GM19467 (cell line): ENCODE measurements at regions not wholly inside any gene's neighbourhood (a gene's known extent, or its start where the extent isn't known, plus 50 kb on each side); places are given as distances from the start of the nearest gene placed in this dataset.
"Not testable (repeated sequence)": the region's sequence is repeated elsewhere in the genome, so short reads cannot be mapped to it uniquely, and the experiment has no call there.

ENCODE experiments used
- ATAC-seq: cut with Tn5 transposase; IDR thresholded peaks from one replicate; pipeline ENCODE4 v1.9.1; 2021; ENCODE audit warnings: mild to moderate bottlenecking, moderate library complexity; ENCODE audit not compliant: unreplicated experiment

GRCh38 chr1:67482733-67483482 is 52.7 kb upstream of the SERBP1 start:
- no peak for ATAC-seq

DNA sequence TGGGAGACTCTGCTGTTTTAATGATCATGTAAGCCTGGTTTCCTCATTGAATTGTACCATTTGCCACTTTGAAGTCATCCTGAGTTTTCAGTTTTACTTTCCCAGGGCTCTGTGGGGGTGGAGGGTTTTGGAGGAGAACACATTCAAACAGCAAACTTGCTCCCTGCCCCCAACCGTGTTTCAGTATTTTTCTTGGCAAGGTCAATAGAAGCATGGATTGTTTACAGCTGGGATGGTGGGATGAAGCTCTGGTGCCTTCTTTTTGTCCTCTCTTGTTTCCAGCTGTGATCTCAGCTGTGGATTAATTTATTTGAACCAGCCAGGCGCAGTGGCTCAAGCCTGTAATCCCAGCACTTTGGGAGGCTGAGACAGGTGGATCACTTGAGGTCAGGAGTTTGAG is 54.3 kb upstream of the SERBP1 start:
- no peak for ATAC-seq

GRCh38 chr1:67485046-67485811 is 55.0 kb upstream of the SERBP1 start:
- no peak for ATAC-seq

- no peak for ATAC-seq
Observed at GRCh38 chr1:67489643-67490042, 59.4 kb upstream of the SERBP1 start.

- no peak for ATAC-seq
Observed at GRCh38 chr1:67491280-67491679, 61.1 kb upstream of the SERBP1 start.

DNA sequence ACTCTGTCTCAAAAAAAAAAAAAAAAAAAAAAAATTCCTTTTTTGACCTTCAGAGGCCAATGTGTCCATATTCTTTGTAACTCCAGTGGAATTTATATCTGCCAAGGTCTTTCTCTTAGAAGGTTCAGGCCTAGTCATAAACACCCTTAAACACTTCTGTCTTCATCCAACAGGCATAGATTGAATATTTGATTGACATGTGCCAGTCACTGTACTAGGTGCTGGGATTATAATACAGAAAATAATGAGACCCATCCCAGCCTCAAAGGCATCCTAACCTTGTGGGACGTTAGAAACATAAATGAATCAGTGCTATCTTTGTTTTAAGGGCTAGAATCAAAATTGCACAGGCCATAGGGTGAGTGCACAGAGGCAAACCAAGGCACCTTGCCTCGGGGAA is 62.9 kb upstream of the SERBP1 start:
- no peak for ATAC-seq

- ATAC-seq: no peak
Observed at GRCh38 chr1:67495327-67495726, 65.1 kb upstream of the SERBP1 start.

- no peak for ATAC-seq
Observed at GRCh38 chr1:67496329-67496728, 66.1 kb upstream of the SERBP1 start.

- ATAC-seq: peak; percentile 98
Observed at GRCh38 chr1:67500413-67500959, 70.3 kb upstream of the SERBP1 start.

DNA sequence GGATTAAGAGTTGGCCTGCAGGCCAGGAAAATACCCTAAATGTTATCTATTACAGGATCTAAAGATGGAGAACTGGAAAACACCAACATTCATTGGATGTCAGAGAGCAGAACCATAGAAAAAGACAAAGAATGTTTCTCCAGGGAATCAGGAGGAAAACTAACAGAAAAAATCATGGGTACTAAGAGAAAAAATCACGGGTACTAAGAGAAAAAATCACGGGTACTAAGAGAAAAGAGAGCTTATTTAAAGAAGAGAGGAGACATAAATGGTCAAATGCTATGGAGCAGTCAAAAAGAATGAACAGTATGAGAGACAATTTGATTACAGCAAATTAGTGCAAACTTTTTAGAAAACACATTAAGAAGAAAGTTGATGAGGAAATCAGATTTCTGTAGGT is 73.8 kb upstream of the SERBP1 start:
- no peak for ATAC-seq

- not testable (repeated sequence) for ATAC-seq
Observed at GRCh38 chr1:67513392-67514294, 83.4 kb upstream of the SERBP1 start.

GRCh38 chr1:67514300-67514699 is 84.1 kb upstream of the SERBP1 start:
- no peak for ATAC-seq

DNA sequence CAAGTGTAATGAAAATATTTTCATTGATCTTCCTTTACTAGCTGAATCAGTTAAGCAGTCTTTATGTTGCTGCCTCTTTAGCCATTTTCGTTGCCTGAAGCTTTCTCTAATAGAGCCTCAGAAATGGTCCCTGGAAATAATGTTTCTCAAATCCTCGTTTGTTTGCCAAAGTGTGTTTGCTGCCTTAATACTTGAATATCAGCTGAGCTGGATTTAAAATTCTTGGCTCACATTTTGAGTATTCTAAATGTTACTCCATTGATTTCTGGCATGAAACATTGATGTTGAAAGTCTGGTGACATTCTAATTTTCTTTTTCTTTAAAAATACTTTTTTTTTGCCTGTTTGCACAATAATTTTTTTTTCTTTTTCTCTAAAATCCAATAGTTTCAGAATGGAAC is 84.6 kb upstream of the SERBP1 start:
- no peak for ATAC-seq

DNA sequence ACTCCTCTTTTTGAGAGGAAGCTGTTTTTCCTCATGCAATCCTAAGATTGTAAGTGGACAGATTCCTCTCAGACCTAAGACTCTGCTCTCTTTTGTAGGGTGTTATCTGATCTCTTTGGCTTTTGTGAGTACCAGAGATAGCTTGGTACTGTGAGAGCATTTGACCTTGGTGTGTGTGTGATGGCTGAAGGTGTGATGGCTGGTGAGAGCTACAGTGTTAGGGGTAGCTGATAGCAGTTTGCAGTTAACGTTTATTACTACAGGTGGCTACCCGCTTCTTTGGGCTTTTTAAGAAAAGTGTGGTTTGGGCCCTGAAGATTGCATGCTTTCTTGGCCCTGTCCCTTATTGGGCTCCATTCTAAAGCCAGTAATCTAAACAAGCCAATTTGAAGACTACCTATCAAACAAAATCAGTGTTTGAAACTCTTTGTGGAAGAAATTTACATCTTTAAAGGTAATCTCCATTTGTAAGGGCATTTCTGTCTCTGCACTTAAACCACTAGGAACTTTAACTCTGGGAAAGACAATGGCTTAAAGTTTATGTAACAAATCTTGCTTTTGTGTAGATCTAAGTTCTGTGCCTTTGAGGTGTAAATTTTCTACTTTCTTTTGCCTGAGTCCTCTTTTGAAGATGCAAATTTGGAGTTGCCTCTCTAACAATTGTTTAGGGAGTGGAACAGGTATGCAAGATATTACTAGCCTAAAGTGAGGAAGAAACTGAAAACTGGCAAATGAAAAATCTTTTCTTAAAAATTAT is 85.3 kb upstream of the SERBP1 start:
- ATAC-seq: no peak

DNA sequence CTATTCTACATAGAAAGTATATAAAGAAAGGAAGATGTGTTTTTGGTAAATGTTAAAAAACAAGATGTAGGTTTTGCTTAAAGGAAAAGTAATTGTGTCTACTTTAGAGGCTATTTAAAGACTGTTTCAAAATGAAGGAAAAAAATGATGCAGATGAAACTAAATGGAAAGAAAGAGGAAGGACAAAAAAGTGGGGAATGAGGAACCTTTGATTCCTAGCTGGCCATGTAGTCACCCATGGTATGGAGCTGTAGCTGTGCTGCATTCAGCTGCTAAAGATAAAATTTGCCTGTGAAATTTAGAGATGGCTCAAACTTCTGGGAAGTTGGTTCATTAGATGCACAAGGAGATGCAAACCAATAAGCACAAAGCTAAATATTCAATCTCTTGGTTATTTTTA is 86.8 kb upstream of the SERBP1 start:
- no peak for ATAC-seq

GRCh38 chr1:67522001-67522441 is 91.8 kb upstream of the SERBP1 start:
- no peak for ATAC-seq

DNA sequence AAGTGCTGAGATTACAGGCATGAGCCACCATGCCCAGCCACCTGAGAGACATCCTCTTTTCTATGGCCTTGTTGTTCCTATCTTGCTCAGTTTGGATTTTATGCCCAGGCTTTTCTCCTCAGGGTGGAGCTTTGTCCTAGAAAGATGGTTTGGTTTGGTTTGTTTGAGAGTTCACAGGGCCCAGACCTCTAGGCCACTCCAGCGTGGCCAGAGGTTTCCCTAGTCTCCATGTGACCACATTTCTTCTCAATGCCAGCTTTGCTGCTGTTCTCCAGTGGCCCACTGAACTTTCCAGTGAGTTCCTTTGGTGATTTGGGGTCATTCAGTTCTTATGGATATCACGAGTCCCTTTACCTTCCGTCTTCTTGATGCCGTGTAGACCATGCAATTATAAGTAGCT is 92.6 kb upstream of the SERBP1 start:
- ATAC-seq: no peak

GRCh38 chr1:67524143-67525052 is 94.2 kb upstream of the SERBP1 start:
- ATAC-seq: no peak

DNA sequence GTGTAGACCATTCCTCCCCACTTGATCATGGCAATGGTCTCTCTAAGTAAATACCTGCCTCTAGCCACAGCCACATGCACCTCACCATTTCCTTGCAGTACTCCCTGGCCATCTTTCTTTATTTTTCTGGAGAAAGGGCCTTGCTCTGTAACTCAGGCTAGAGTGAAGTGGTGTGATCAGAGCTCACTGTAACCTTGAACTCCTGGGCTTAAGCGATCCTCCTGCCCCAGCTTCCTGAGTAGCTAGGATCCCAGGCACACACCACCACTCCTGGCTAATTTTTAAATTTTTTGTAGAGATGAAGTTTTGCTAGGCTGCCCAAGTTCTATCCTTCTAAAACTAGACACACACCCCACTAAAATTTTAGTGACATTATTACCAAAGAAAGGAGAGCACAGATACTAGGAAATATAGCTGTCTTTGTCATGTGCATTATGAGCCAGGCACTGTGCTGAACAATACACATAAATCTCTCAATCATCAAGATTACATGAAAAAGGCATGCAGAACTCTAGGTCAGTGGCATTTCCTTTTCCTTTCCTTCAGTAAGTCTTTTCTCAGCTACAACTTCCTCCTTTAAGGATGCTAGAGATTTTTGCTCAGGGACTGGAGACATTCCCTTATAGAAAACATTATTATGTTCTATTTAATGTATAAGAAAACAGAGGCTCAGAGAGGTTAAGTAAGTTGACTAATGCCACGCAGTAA is 95.0 kb upstream of the SERBP1 start:
- ATAC-seq: no peak
